ENCODE measurements at regions not wholly inside any gene's neighbourhood (a gene's known extent, or its start where the extent isn't known, plus 50 kb on each side); places are given as distances from the start of the nearest gene placed in this dataset.

GRCh38 chr7:115449689-115450088 is 527.8 kb downstream of the MDFIC start:
- DNase-seq: no peak

GRCh38 chr7:115447495-115447894 is 525.6 kb downstream of the MDFIC start:
- no peak for DNase-seq

- no peak for DNase-seq
Measured at GRCh38 chr7:115441033-115441432, 519.1 kb downstream of the MDFIC start.

GRCh38 chr7:115435178-115435577 is 513.3 kb downstream of the MDFIC start:
- no peak for DNase-seq

- no peak for DNase-seq
Measured at GRCh38 chr7:115429918-115430317, 508.0 kb downstream of the MDFIC start.

- DNase-seq: no peak
Measured at GRCh38 chr7:115417662-115418061, 495.8 kb downstream of the MDFIC start.

GRCh38 chr7:115410972-115411686 is 489.2 kb downstream of the MDFIC start:
- no peak for DNase-seq

- DNase-seq: no peak
Measured at GRCh38 chr7:115410434-115410820, 488.5 kb downstream of the MDFIC start.

GRCh38 chr7:115409682-115410433 is 488.0 kb downstream of the MDFIC start:
- no peak for DNase-seq

- DNase-seq: no peak
Measured at GRCh38 chr7:115406219-115406618, 484.3 kb downstream of the MDFIC start.

- DNase-seq: peak; percentile 76
Measured at GRCh38 chr7:115387137-115387536, 465.2 kb downstream of the MDFIC start.

GRCh38 chr7:115379321-115379720 is 457.4 kb downstream of the MDFIC start:
- no peak for DNase-seq

- DNase-seq: no peak
Measured at GRCh38 chr7:115368998-115369397, 447.1 kb downstream of the MDFIC start.

GRCh38 chr7:115363916-115364315 is 442.0 kb downstream of the MDFIC start:
- DNase-seq: no peak

GRCh38 chr7:115359955-115360354 is 438.1 kb downstream of the MDFIC start:
- DNase-seq: no peak

GRCh38 chr7:115359119-115359518 is 437.2 kb downstream of the MDFIC start:
- no peak for DNase-seq

- DNase-seq: no peak
Measured at GRCh38 chr7:115357703-115357999, 435.8 kb downstream of the MDFIC start.

- no peak for DNase-seq
Measured at GRCh38 chr7:115356999-115357702, 435.3 kb downstream of the MDFIC start.

- DNase-seq: no peak
Measured at GRCh38 chr7:115356139-115356746, 434.3 kb downstream of the MDFIC start.

GRCh38 chr7:115354925-115355324 is 433.0 kb downstream of the MDFIC start:
- DNase-seq: no peak

GRCh38 chr7:115352375-115352774 is 430.5 kb downstream of the MDFIC start:
- DNase-seq: no peak

- no peak for DNase-seq
Measured at GRCh38 chr7:115350764-115351163, 428.9 kb downstream of the MDFIC start.

- DNase-seq: no peak
Measured at GRCh38 chr7:115349635-115350034, 427.7 kb downstream of the MDFIC start.

- no peak for DNase-seq
Measured at GRCh38 chr7:115346685-115347084, 424.8 kb downstream of the MDFIC start.

All from NCI-H774 (cell line).